Suprapubic skin (tissue), 4 donors: ENCODE measurements at regions not wholly inside any gene's neighbourhood (a gene's known extent, or its start where the extent isn't known, plus 50 kb on each side); places are given as distances from the start of the nearest gene placed in this dataset.

Experiments
- CTCF ChIP-seq, 2 donors: fragments of 200-600 bp in 1 of 2; fragments of 450-650 bp in 1 of 2; sonication (generic) in 1 of 2; IDR thresholded peaks; one replicate each; pipeline ENCODE4 v1.5.1; 2016 to 2019; ENCODE audit warnings: antibody characterized with exemption in 2 of 2, mild to moderate bottlenecking in 1 of 2, moderate library complexity in 1 of 2
- EP300 ChIP-seq: sonication (generic); formaldehyde crosslinking; IDR thresholded peaks from one replicate; pipeline ENCODE4 v1.6.1; 2017; ENCODE audit warnings: antibody characterized with exemption
- POLR2A ChIP-seq, 2 donors: fragments of 450-650 bp; IDR thresholded peaks; one replicate each; pipeline ENCODE4 v1.6.1; 2017; ENCODE audit warnings: antibody characterized with exemption in 2 of 2, mild to moderate bottlenecking in 2 of 2, moderate library complexity in 2 of 2
- POLR2AphosphoS5 ChIP-seq, 3 donors: sonication (generic); formaldehyde crosslinking; IDR thresholded peaks; one replicate each; pipeline ENCODE4 v1.6.1; 2017; ENCODE audit warnings: antibody characterized with exemption in 3 of 3

DNA sequence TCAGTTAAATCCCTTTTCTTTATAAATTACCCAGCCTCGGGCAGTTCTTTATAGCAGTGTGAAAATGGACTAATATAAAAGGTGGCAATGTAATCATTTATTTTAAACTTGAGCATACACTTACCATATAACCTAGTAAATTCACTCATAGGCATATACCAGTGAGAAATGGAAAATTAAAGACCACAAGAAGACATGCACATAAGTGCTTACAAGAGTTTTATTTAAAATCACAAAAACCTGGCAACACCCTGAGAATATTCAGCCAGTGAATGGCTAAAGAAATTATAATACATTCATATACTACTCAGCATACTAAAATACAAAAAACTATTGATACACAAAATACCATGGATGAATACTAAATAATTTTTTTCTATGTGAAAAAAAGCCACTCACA, 1017.5 kb upstream of the TMEM132C start:
- TF ChIP-seq CTCF (IDR thresholded peaks at IDR 0.05) (no peak), POLR2AphosphoS5 (IDR thresholded peaks at IDR 0.05) (no peak), EP300 (no peak), POLR2A (IDR thresholded peaks at IDR 0.05) (no peak)
